CD14-positive monocyte (primary cell): ENCODE measurements at regions not wholly inside any gene's neighbourhood (a gene's known extent, or its start where the extent isn't known, plus 50 kb on each side); places are given as distances from the start of the nearest gene placed in this dataset.

Experiments
- DNase-seq, 3 donors: peaks; one replicate each; pipeline ENCODE4 v3.0.0-alpha.2; 2011 to 2022
- H2AFZ ChIP-seq: 2 replicates; pipeline ENCODE4 v1.6.0; 2012; ENCODE audit warnings: mild to moderate bottlenecking, low read depth, low read length, inconsistent platforms; ENCODE audit not compliant: insufficient read depth, poor library complexity, severe bottlenecking
- H3K27ac ChIP-seq, 2 donors: 1 replicate in 1 of 2; 2 replicates in 1 of 2; pipeline ENCODE4 v1.5.1; 2012 to 2013; ENCODE audit warnings: low read length in 2 of 2, control low read depth in 1 of 2, inconsistent platforms in 1 of 2, low read depth in 1 of 2, mild to moderate bottlenecking in 1 of 2
- H3K27me3 ChIP-seq, 2 donors: one replicate each; pipeline versions ENCODE4 v1.6.0 to v1.6.1; 2011 to 2013; ENCODE audit warnings: low read length in 2 of 2; ENCODE audit not compliant: control insufficient read depth in 2 of 2, insufficient read depth in 2 of 2
- H3K36me3 ChIP-seq, 2 donors: replicated peaks in 1 of 2; 1 replicate in 1 of 2; 2 replicates in 1 of 2; pipeline versions ENCODE4 v1.5.1 to v1.6.1; 2012 to 2013; ENCODE audit warnings: low read length in 2 of 2, control low read depth in 1 of 2, inconsistent platforms in 1 of 2, mild to moderate bottlenecking in 1 of 2; ENCODE audit not compliant: insufficient read depth in 2 of 2, control insufficient read depth in 1 of 2
- H3K4me1 ChIP-seq, 2 donors: 1 replicate in 1 of 2; 2 replicates in 1 of 2; pipeline versions ENCODE4 v1.5.1 to v1.6.1; 2012 to 2013; ENCODE audit warnings: low read length in 2 of 2, control low read depth in 1 of 2, inconsistent platforms in 1 of 2, mild to moderate bottlenecking in 1 of 2, moderate library complexity in 1 of 2; ENCODE audit not compliant: insufficient read depth in 2 of 2, control insufficient read depth in 1 of 2
- H3K4me2 ChIP-seq: replicated peaks from 2 replicates; pipeline ENCODE3; 2012; ENCODE audit warnings: low read length, moderate library complexity, mild to moderate bottlenecking; ENCODE audit not compliant: poor library complexity, severe bottlenecking; ENCODE audit errors: extremely low read depth
- H3K4me3 ChIP-seq, 3 experiments: fragments of 200-600 bp in 1 of 3; sonication (generic) in 1 of 3; replicated peaks in 1 of 3; 1 replicate in 2 of 3; 2 replicates in 1 of 3; pipeline ENCODE4 v1.5.1; 2011 to 2013; ENCODE audit warnings: low read length in 3 of 3, mild to moderate bottlenecking in 3 of 3, control low read depth in 2 of 3, low read depth in 2 of 3, inconsistent platforms in 1 of 3, moderate library complexity in 1 of 3
- H3K79me2 ChIP-seq: 2 replicates; pipeline ENCODE4 v1.6.0; 2012; ENCODE audit warnings: mild to moderate bottlenecking, control low read depth, inconsistent platforms, low read length, moderate library complexity; ENCODE audit not compliant: insufficient read depth
- H3K9ac ChIP-seq: 2 replicates; pipeline ENCODE4 v1.6.0; 2017; ENCODE audit warnings: low read length, mild to moderate bottlenecking; ENCODE audit not compliant: insufficient read depth, poor library complexity, severe bottlenecking
- H3K9me3 ChIP-seq, 2 donors: replicated peaks in 1 of 2; 1 replicate in 1 of 2; 2 replicates in 1 of 2; pipeline versions ENCODE4 v1.5.1 to v1.6.1; 2012 to 2013; ENCODE audit warnings: low read length in 2 of 2, control low read depth in 1 of 2; ENCODE audit not compliant: control insufficient read depth in 1 of 2, insufficient read depth in 1 of 2
- H4K20me1 ChIP-seq: 2 replicates; pipeline ENCODE4 v1.6.0; 2012; ENCODE audit warnings: mild to moderate bottlenecking, low read length, control low read depth, moderate library complexity; ENCODE audit not compliant: insufficient read depth
- H3K27ac Mint-ChIP-seq, 7 donors: one replicate each; pipeline ENCODE4 v1.8.0; 2020; ENCODE audit warnings: mild to moderate bottlenecking in 7 of 7, mixed read lengths in 7 of 7, moderate library complexity in 6 of 7, inconsistent platforms in 2 of 7
- H3K27me3 Mint-ChIP-seq, 3 donors: one replicate each; pipeline ENCODE4 v1.8.0; 2021 to 2022; ENCODE audit warnings: low read depth in 3 of 3, mild to moderate bottlenecking in 3 of 3, mixed read lengths in 3 of 3, moderate library complexity in 3 of 3, inconsistent platforms in 1 of 3
- H3K36me3 Mint-ChIP-seq, 2 donors: one replicate each; pipeline ENCODE4 v1.8.0; 2020; ENCODE audit warnings: mixed read lengths in 2 of 2, inconsistent platforms in 1 of 2, mild to moderate bottlenecking in 1 of 2
- H3K4me1 Mint-ChIP-seq: one replicate; pipeline ENCODE4 v1.8.0; 2020; ENCODE audit warnings: mild to moderate bottlenecking, mixed read lengths
- H3K4me3 Mint-ChIP-seq, 2 donors: one replicate each; pipeline ENCODE4 v1.8.0; 2020; ENCODE audit warnings: mild to moderate bottlenecking in 2 of 2, mixed read lengths in 2 of 2, moderate library complexity in 1 of 2
- H3K9me3 Mint-ChIP-seq, 7 donors: one replicate each; pipeline ENCODE4 v1.8.0; 2020 to 2022; ENCODE audit warnings: mixed read lengths in 7 of 7, mild to moderate bottlenecking in 6 of 7, moderate library complexity in 6 of 7, inconsistent platforms in 2 of 7
- CTCF ChIP-seq: fragments of 200-600 bp; IDR thresholded peaks from one replicate; pipeline ENCODE4 v1.8.0; 2022; ENCODE audit warnings: antibody characterized with exemption, mild to moderate bottlenecking
- WGBS: methylation state at CpG from one replicate; pipeline ENCODE4 v1.1.5; 2013; ENCODE audit warnings: missing lambda C conversion rate; ENCODE audit not compliant: insufficient coverage; 5-methylcytosine and 5-hydroxymethylcytosine counted together
- intact Hi-C, 2 donors: fragments of 100-400 bp; cut with micrococcal nuclease; formaldehyde crosslinking; loops; one replicate each; pipeline versions ENCODE4 v1.15.0 to v1.15.1; 2023

- Mint-ChIP-seq H3K4me3 (no peak overlapping the region), H3K9me3 (no peaks in the 10 kb centered on the region), H3K4me1 (peaks cover 5% of the 10 kb centered on the region), H3K27ac (no peak overlapping the region), H3K36me3 (no peaks in the 10 kb centered on the region), H3K27me3 (peaks cover 0 to 8% (median 6%) of the 10 kb centered on the region in 3 donors)
- H2AFZ ChIP-seq, result no peak overlapping the region
- no peaks in the 10 kb centered on the region for H3K27me3 ChIP-seq
- no peak overlapping the region for H3K4me2 ChIP-seq
- intact Hi-C loops, result no loop called here
- H3K27ac ChIP-seq, result no peak overlapping the region
- no peaks in the 10 kb centered on the region for H4K20me1 ChIP-seq
- no peaks in the 10 kb centered on the region for H3K9me3 ChIP-seq
- no peaks in the 10 kb centered on the region for H3K4me1 ChIP-seq
- no peaks in the 10 kb centered on the region for H3K36me3 ChIP-seq
- no peaks in the 10 kb centered on the region for H3K79me2 ChIP-seq
- WGBS, result 97% methylated on average over 9 of the region's 11 CpGs
- no peak for TF ChIP-seq CTCF
- no peak overlapping the region for H3K9ac ChIP-seq
- no peak for DNase-seq
- H3K4me3 ChIP-seq, result no peak overlapping the region
Observed at GRCh38 chr20:17863577-17864292, 104.9 kb downstream of the SNX5 start.

GRCh38 chr20:17863209-17863576, 105.4 kb downstream of the SNX5 start:
- Histone ChIP-seq H3K79me2 (no peaks in the 10 kb centered on the region), H3K4me3 (no peak overlapping the region), H3K4me1 (no peaks in the 10 kb centered on the region), H2AFZ (no peak overlapping the region), H3K36me3 (no peaks in the 10 kb centered on the region), H3K27ac (no peak overlapping the region), H3K9ac (no peak overlapping the region), H3K27me3 (no peaks in the 10 kb centered on the region), H4K20me1 (no peaks in the 10 kb centered on the region), H3K4me2 (no peak overlapping the region), H3K9me3 (no peaks in the 10 kb centered on the region)
- H3K27ac Mint-ChIP-seq, result no peak overlapping the region
- H3K9me3 Mint-ChIP-seq, result no peaks in the 10 kb centered on the region
- intact Hi-C loops, result no loop called here
- peaks cover 5% of the 10 kb centered on the region for H3K4me1 Mint-ChIP-seq
- WGBS, result 90% methylated on average over 4 of the region's 4 CpGs
- peaks cover 3 to 8% (median 6%) of the 10 kb centered on the region in 3 donors for H3K27me3 Mint-ChIP-seq
- DNase-seq, result no peak
- no peaks in the 10 kb centered on the region for H3K36me3 Mint-ChIP-seq
- no peak overlapping the region for H3K4me3 Mint-ChIP-seq
- TF ChIP-seq CTCF, result no peak
